SH-SY5Y (cell line): ENCODE measurements at regions not wholly inside any gene's neighbourhood (a gene's known extent, or its start where the extent isn't known, plus 50 kb on each side); places are given as distances from the start of the nearest gene placed in this dataset.

ENCODE experiments used
- GATA2 ChIP-seq: IDR thresholded peaks from 2 replicates; pipeline ENCODE4 v1.6.1; 2011; ENCODE audit warnings: mild to moderate bottlenecking, low read depth, low read length
- GATA3 ChIP-seq: IDR thresholded peaks from 2 replicates; pipeline ENCODE4 v1.6.1; 2011; ENCODE audit warnings: low read depth, mild to moderate bottlenecking, low read length, moderate library complexity

DNA sequence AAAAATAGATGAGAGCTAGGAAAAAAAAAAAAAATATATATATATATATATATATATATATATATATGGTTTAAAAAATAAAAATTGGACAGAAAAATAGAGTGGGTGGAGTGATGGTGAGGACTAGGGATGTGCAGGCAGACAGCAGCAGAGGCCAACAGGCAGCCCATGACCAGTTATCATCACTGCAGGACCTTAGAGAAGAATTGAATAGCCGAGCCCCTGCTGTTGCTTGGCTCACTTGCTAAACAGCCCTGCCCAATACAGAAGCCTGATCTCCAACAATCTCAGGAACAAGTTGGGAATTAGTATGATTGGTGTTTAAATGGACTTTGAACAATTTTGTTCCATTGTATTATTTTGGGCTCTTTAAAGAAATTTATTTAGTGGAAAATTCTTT lies 967.5 kb upstream of the PIK3C3 start:
- TF ChIP-seq GATA3 (no peak), GATA2 (no peak)
